Naive thymus-derived CD8-positive, alpha-beta T cell (primary cell): ENCODE measurements at regions not wholly inside any gene's neighbourhood (a gene's known extent, or its start where the extent isn't known, plus 50 kb on each side); places are given as distances from the start of the nearest gene placed in this dataset.
A peak's percentile ranks its signal among the peaks of the same experiment; 100 is the strongest.

Experiments used
- ATAC-seq, 2 donors: fragments of 150-1000 bp; cut with Tn5 transposase in 1 of 2; sonication (Bioruptor Pico), chemical (Tn5 transposase) in 1 of 2; 1 replicate in 1 of 2; 2 replicates in 1 of 2; pipeline ENCODE4 v1.10.0; 2021; ENCODE audit warnings: mild to moderate bottlenecking in 2 of 2, moderate library complexity in 2 of 2
- POLR2A ChIA-PET: fragments of 350-600 bp; sonication (Branson Sonifier 250); formaldehyde crosslinking; loops from one replicate; lab custom pipeline; 2021; ENCODE audit warnings: antibody characterized with exemption; lab: Charles Lee
- DNase-seq, 10 donors: peaks; one replicate each; pipeline versions ENCODE4 v3.0.0 to v3.0.0-alpha.2; 2020 to 2022
- H3K27ac Mint-ChIP-seq, 10 donors: one replicate each; pipeline ENCODE4 v1.8.0; 2020 to 2022; ENCODE audit warnings: mild to moderate bottlenecking in 10 of 10, mixed read lengths in 10 of 10, moderate library complexity in 4 of 10, inconsistent platforms in 1 of 10
- H3K27me3 Mint-ChIP-seq, 5 donors: one replicate each; pipeline ENCODE4 v1.8.0; 2021 to 2022; ENCODE audit warnings: mixed read lengths in 5 of 5
- H3K36me3 Mint-ChIP-seq, 3 donors: one replicate each; pipeline ENCODE4 v1.8.0; 2020 to 2022; ENCODE audit warnings: mixed read lengths in 3 of 3, mild to moderate bottlenecking in 2 of 3, inconsistent platforms in 1 of 3
- H3K4me1 Mint-ChIP-seq, 4 donors: one replicate each; pipeline ENCODE4 v1.8.0; 2021 to 2022; ENCODE audit warnings: mixed read lengths in 4 of 4
- H3K4me3 Mint-ChIP-seq, 10 donors: one replicate each; pipeline ENCODE4 v1.8.0; 2020 to 2022; ENCODE audit warnings: mild to moderate bottlenecking in 10 of 10, mixed read lengths in 10 of 10, moderate library complexity in 6 of 10, inconsistent platforms in 1 of 10
- H3K9me3 Mint-ChIP-seq, 9 donors: one replicate each; pipeline ENCODE4 v1.8.0; 2020 to 2022; ENCODE audit warnings: mixed read lengths in 9 of 9, mild to moderate bottlenecking in 3 of 9, inconsistent platforms in 1 of 9, moderate library complexity in 1 of 9

DNA sequence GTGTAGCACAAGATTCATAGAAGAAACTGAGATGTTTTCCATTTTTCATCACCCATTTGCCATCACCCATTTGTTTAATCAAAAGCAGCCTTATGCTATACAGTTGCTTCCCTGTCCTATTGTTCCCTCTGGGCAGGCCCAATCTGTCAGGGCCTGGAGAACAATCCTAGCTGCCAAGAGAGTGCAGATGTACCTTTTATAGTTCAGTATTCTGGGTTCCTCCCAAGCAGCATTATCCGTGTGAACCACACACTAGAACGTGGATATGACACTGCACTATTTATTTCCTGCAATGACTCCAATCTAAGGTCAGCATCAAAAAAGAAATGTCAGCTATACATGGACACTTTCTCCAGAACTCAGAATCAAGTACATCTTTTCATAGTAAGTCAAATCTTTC lies 269.0 kb downstream of the ADGRA3 start:
- no peak for ATAC-seq
- POLR2A ChIA-PET: no interaction called here
- Mint-ChIP-seq H3K4me1 (no peaks in the 10 kb centered on the region), H3K27ac (no peak overlapping the region), H3K27me3 (peaks cover 0 to 4% (median 0%) of the 10 kb centered on the region in 5 donors), H3K9me3 (peaks cover 0 to 3% (median 0%) of the 10 kb centered on the region in 9 donors), H3K36me3 (no peaks in the 10 kb centered on the region), H3K4me3 (no peak overlapping the region)
- DNase-seq: no peak

DNA sequence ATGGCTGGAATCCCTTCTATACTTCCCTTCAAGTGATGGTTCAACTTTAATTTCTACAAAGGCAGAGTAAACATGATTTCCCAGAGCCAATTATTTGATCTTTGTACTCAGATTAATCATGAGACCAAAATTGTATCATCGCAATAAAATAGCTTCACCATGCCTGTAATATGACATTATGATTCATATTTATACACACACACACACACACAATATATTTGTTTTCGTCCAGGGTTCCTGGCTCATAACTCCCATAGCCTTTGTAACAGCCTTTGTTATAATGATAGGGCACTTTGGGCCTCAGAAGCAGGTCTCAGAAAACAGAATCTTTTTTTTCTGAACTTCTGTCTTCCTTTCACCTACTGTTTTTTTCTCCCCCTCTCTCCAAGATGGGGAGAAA lies 270.6 kb downstream of the ADGRA3 start:
- Mint-ChIP-seq H3K4me3 (no peak overlapping the region), H3K27ac (no peak overlapping the region), H3K27me3 (no peaks in the 10 kb centered on the region), H3K36me3 (no peaks in the 10 kb centered on the region), H3K9me3 (peaks cover 0 to 5% (median 0%) of the 10 kb centered on the region in 9 donors), H3K4me1 (no peaks in the 10 kb centered on the region)
- ATAC-seq (no peak), DNase-seq (no peak)
- POLR2A ChIA-PET: no interaction called here

DNA sequence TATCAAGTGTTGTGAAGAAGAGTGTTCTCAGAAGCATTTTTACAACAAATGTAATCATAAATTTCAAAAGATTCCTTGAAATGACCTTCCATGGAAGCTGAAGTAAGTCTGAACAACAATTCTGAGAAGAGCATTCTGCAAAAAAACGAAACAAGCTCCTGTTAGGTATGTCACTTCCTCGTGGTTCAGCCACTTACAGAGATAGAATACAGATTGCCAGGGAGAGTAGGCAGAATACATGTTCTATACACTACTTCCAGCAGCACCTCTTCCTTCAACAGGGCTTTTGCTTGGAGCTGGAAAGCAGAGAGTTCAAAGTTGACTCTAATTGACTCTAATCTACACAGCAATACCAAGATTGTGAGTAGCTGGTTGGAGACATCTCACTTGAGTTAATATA lies 274.5 kb downstream of the ADGRA3 start:
- Mint-ChIP-seq H3K27ac (peak overlapping the region in 1 of 10 donors; percentile 68), H3K36me3 (no peaks in the 10 kb centered on the region), H3K9me3 (peaks cover 0 to 5% (median 0%) of the 10 kb centered on the region in 9 donors), H3K4me1 (peaks cover 0 to 1% (median 0%) of the 10 kb centered on the region in 4 donors), H3K27me3 (peaks cover 0 to 6% (median under 1%) of the 10 kb centered on the region in 5 donors), H3K4me3 (no peak overlapping the region)
- DNase-seq (no peak), ATAC-seq (no peak)
- POLR2A ChIA-PET: no interaction called here

DNA sequence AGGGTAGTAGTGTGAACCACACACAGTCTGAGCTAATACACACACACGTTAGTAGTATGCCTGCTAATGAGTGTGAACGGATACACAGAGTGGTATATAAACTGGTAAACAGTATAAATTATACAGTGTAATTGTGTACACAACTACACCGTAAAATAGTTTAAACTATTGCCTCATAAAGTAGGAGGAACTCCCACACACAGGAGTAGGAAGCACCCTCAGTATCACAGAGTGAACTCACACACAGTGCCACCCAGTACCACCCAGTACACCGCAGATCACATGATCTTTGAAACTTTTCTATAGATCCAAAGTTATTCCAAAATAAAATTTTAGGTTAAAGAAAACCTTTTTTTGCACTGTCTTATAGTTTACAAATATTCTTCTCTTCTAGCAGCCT lies 275.1 kb downstream of the ADGRA3 start:
- ATAC-seq (no peak), DNase-seq (no peak)
- POLR2A ChIA-PET: no interaction called here
- Mint-ChIP-seq H3K4me3 (no peak overlapping the region), H3K27ac (peak overlapping the region in 1 of 10 donors; percentile 68), H3K27me3 (peaks cover 0 to 12% (median 5%) of the 10 kb centered on the region in 5 donors), H3K9me3 (peaks cover 0 to 5% (median 0%) of the 10 kb centered on the region in 9 donors), H3K36me3 (no peaks in the 10 kb centered on the region), H3K4me1 (peaks cover 0 to 1% (median 0%) of the 10 kb centered on the region in 4 donors)

DNA sequence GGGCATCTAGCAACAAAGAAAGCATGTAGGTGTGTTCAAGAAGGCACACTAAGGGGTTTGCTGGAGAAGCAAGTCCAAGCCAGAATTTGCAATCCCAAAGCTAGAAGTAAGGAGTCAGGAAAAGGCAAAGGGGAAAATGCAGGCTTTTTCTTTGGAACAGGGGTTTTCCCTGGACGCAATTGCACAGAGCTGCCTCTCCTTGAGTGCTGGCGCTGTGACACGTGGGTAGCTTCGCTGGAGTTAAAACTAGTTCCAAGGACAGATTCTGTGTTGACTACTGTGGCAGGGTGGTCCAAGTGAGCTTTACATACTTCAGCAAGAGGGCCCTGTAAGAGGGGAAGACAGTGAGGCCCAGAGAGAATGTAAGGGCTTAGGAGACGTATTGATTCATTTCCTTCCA lies 277.1 kb downstream of the ADGRA3 start:
- peaks cover 0 to 4% (median 0%) of the 10 kb centered on the region in 9 donors for H3K9me3 Mint-ChIP-seq
- DNase-seq (no peak), ATAC-seq (no peak)
- POLR2A ChIA-PET: no interaction called here
- H3K36me3 Mint-ChIP-seq: no peaks in the 10 kb centered on the region
- H3K27me3 Mint-ChIP-seq: peaks cover 0 to 14% (median 5%) of the 10 kb centered on the region in 5 donors
- peak overlapping the region in 1 of 10 donors; percentile 80 for H3K27ac Mint-ChIP-seq
- peaks cover 0 to 1% (median 0%) of the 10 kb centered on the region in 4 donors for H3K4me1 Mint-ChIP-seq
- H3K4me3 Mint-ChIP-seq: peak overlapping the region in 1 of 10 donors; percentile 63

DNA sequence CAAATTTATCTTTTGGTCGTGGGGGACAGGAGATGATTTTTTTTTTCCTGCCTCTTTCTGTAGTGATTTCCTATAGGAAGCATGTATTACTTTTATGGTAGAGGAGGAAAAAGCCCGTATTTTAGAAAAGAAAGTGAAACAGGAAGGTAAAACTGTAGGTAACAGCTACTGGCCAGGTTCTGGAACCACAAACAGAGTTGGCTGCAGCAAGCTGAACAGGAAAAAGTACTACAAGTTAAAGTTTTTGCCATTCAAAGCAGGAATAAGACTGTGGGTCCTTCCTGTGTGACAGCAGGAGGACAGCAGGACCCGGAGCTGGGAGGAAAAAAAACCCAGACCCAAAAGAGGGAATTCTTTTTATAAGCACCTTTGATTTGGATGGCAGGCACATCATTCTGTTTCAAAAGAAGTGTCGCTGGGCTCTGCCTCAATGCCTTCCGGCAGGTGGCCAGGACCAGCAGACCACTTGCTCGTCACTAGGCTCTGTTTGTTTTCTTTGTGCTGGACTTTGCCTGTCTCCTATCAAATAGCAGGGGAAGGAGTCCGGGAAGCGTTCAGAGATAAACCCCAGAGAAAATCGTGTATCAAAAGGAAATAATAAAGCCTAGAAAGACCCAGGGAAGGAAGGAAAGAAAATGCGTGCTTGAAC lies 277.9 kb downstream of the ADGRA3 start:
- DNase-seq (peak in 2 of 10 donors; percentile 2 to 13), ATAC-seq (peak in 1 of 2 donors; percentile 37)
- Mint-ChIP-seq H3K27me3 (peaks cover 0 to 14% (median 5%) of the 10 kb centered on the region in 5 donors), H3K9me3 (peaks cover 0 to 4% (median 0%) of the 10 kb centered on the region in 9 donors), H3K36me3 (no peaks in the 10 kb centered on the region), H3K4me1 (peaks cover 0 to 1% (median 0%) of the 10 kb centered on the region in 4 donors), H3K4me3 (peak overlapping the region; percentile 57 to 83 (median 70)), H3K27ac (peak overlapping the region in 8 of 10 donors; percentile 10 to 81 (median 61))
- POLR2A ChIA-PET: no interaction called here

DNA sequence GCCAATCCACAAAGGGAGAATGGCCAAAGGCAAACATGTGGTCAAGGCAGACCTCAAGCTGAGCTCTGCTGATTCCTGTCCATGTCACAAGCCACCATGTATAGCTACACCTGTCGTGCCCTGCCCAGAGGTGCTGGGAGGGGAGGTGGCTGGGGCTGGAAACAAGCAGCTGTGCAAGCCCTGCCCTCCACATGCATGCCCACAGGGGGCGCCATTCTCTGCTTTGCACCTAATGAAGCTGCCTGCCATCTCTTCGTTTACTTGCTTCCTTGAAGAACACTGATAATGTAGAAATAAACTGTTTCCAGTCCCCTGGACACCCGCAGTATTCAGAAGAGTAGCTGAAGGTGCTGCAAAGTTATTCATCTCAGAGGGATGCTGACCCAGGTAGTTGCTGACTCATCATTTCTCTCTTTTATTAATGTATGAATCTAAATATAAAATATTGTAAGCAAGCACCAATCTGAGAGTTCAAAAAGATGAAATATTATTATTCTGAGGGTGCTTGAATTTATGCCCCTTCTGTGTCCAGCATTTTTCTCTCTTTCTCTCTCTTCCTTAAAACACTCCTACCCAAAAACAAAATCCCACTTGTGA lies 278.6 kb downstream of the ADGRA3 start:
- Mint-ChIP-seq H3K4me3 (peak overlapping the region; percentile 57 to 83 (median 70)), H3K27me3 (peaks cover 0 to 14% (median 5%) of the 10 kb centered on the region in 5 donors), H3K9me3 (peaks cover 0 to 4% (median 0%) of the 10 kb centered on the region in 9 donors), H3K27ac (peak overlapping the region in 7 of 10 donors; percentile 2 to 81 (median 52)), H3K4me1 (peaks cover 0 to 1% (median 0%) of the 10 kb centered on the region in 4 donors), H3K36me3 (no peaks in the 10 kb centered on the region)
- DNase-seq: peak; percentile 6 to 75 (median 47)
- POLR2A ChIA-PET: no interaction called here
- peak; percentile 67 to 85 for ATAC-seq

DNA sequence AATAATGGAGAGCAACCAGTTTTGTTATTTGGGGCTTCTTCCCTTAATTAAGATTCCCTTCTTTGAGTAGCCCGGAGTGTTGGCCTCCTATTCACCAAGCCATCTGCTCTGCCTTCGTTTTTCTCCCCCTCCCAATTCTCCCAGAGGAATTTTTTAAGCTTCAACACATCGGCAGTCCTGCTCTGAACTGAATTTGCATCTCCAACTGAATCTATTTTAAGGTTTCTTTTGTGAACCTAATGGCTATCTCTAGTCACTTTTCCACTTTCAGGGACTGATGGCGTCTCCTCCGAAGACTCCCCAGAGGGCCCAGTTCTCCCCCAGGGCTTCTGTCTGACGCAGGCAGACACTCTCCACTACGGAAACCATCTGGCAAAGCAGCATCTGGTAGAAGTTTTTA lies 280.2 kb downstream of the ADGRA3 start:
- POLR2A ChIA-PET: no interaction called here
- Mint-ChIP-seq H3K36me3 (no peaks in the 10 kb centered on the region), H3K4me3 (no peak overlapping the region), H3K4me1 (peaks cover 0 to 1% (median 0%) of the 10 kb centered on the region in 4 donors), H3K27ac (no peak overlapping the region), H3K9me3 (no peaks in the 10 kb centered on the region), H3K27me3 (peaks cover 0 to 14% (median 5%) of the 10 kb centered on the region in 5 donors)
- ATAC-seq: no peak
- no peak for DNase-seq

DNA sequence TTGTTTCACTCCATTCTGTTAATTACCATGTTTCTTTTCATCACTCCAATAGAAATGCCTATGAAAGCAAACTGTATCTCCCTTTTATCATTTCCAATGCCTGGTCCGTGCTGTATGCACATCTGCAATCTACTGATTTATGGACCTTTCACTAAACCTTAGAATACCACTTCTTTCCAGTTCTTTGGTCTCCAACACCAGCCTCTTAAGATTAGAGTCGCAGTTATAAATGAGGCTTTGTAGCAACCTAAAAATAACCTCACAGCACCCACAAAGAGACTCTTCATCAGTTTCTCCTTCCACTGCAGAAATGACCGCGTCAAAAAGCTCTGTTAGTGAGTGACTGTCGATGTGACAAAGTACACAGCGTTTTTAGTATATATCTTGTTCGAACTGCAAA lies 282.6 kb downstream of the ADGRA3 start:
- ATAC-seq (no peak), DNase-seq (no peak)
- Mint-ChIP-seq H3K27me3 (peaks cover 0 to 14% (median 5%) of the 10 kb centered on the region in 5 donors), H3K36me3 (no peaks in the 10 kb centered on the region), H3K27ac (no peak overlapping the region), H3K4me1 (peaks cover 0 to 1% (median 0%) of the 10 kb centered on the region in 4 donors), H3K4me3 (no peak overlapping the region), H3K9me3 (peaks cover 0 to 4% (median 0%) of the 10 kb centered on the region in 9 donors)
- POLR2A ChIA-PET: no interaction called here

DNA sequence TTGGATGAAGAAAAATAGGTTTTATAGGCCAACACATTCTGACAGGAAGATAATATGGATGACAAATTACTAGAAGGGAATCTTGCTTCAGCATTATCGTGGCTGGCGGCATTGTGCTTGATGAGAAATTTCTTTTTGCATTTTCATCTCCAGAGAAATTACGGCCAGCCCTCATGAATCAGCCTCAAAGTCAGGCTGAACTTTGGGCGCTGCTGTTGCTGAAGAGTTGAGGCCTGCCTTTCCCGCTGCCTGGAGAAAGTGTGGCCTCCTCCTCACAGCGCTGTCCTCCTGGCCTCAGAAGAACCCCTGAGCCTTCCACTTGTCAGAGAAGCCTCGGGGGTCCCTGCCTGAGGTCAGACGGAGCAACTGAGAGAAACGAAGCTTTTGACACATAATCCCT lies 272.4 kb upstream of the KCNIP4 start:
- DNase-seq (no peak), ATAC-seq (no peak)
- Mint-ChIP-seq H3K27me3 (no peaks in the 10 kb centered on the region), H3K27ac (no peak overlapping the region), H3K4me3 (no peak overlapping the region), H3K9me3 (peaks cover 0 to 6% (median 0%) of the 10 kb centered on the region in 9 donors), H3K36me3 (no peaks in the 10 kb centered on the region), H3K4me1 (no peaks in the 10 kb centered on the region)
- POLR2A ChIA-PET: no interaction called here

DNA sequence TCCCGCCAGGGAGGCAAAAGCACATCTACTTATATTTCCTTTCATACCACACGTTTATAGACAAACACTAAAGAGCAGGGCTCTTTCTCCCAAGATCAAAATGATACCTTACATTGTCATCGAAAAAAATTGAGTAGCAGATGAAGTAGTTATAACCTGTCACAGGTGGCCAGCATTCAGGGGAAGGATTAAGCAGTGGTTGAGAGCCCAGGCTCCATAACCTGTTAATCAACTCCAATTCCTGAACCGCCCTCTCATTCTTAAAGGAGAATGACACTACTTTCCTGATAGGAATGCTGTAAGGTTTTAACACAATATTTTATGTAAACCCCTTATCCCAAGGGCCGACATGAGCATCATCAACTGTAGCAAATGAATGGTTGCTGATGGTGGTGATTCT lies 268.9 kb upstream of the KCNIP4 start:
- Mint-ChIP-seq H3K9me3 (peaks cover 0 to 7% (median 0%) of the 10 kb centered on the region in 9 donors), H3K4me1 (no peaks in the 10 kb centered on the region), H3K4me3 (no peak overlapping the region), H3K27me3 (peaks cover 0 to 13% (median 2%) of the 10 kb centered on the region in 5 donors), H3K36me3 (no peaks in the 10 kb centered on the region), H3K27ac (no peak overlapping the region)
- POLR2A ChIA-PET: no interaction called here
- ATAC-seq: no peak
- DNase-seq: no peak

DNA sequence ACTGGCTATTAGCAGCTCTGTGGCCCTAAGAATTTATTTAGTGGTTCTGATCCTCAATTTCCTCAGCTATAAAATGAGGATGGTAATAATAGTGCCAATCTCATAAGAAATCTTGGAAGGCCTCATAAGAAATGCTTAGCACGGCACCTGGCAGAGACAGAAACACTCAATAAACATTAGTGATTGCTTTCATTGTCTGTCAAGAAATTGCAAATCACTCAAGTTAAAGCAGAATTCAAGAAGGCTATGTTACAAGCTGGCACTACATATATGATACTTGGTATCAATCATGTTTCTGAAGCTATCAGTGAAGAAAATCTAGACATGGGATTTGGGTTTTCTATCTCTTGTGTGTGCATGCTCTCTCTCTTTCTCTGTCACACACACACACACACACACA lies 267.7 kb upstream of the KCNIP4 start:
- Mint-ChIP-seq H3K9me3 (peaks cover 0 to 9% (median 0%) of the 10 kb centered on the region in 9 donors), H3K27me3 (peaks cover 0 to 25% (median 7%) of the 10 kb centered on the region in 5 donors), H3K36me3 (no peaks in the 10 kb centered on the region), H3K4me1 (no peaks in the 10 kb centered on the region), H3K27ac (no peak overlapping the region), H3K4me3 (no peak overlapping the region)
- ATAC-seq (no peak), DNase-seq (no peak)
- POLR2A ChIA-PET: no interaction called here

DNA sequence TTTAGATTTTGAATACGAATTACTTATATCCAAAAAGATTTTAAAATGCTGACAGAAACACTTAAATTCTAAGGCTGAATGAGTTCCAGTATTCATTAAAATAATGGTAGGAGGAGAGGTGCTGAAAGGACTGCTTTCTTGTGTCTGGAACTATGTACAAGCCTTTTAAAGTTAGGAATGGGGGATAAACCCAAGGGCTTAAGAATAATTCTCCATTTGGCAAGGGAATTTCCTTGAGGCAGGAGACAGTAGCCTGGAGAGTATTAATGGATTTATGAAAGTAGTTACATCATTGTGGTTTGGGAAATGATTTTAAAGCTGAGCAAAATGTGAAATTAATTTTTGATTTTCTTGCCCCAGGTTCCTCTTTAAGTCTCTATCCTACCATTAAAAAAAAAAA lies 266.5 kb upstream of the KCNIP4 start:
- H3K4me3 Mint-ChIP-seq: no peak overlapping the region
- peaks cover 0 to 9% (median 0%) of the 10 kb centered on the region in 9 donors for H3K9me3 Mint-ChIP-seq
- peaks cover 0 to 33% (median 7%) of the 10 kb centered on the region in 5 donors for H3K27me3 Mint-ChIP-seq
- H3K4me1 Mint-ChIP-seq: no peaks in the 10 kb centered on the region
- no peak for DNase-seq
- no peak for ATAC-seq
- no peak overlapping the region for H3K27ac Mint-ChIP-seq
- no peaks in the 10 kb centered on the region for H3K36me3 Mint-ChIP-seq
- POLR2A ChIA-PET: no interaction called here
